ENCODE measurements at regions not wholly inside any gene's neighbourhood (a gene's known extent, or its start where the extent isn't known, plus 50 kb on each side); places are given as distances from the start of the nearest gene placed in this dataset.

- TF ChIP-seq POLR2A (IDR thresholded peaks at IDR 0.05) (no peak), CTCF (IDR thresholded peaks at IDR 0.05) (peak in 1 of 6 experiments; percentile 14)
These were observed 79.6 kb downstream of the DDX53 start for GRCh38 chrX:23079347-23079746.
